ENCODE measurements at regions not wholly inside any gene's neighbourhood (a gene's known extent, or its start where the extent isn't known, plus 50 kb on each side); places are given as distances from the start of the nearest gene placed in this dataset.

GRCh38 chr18:8471372-8471771 lies 137.9 kb upstream of the RAB12 start:
- H3K9ac ChIP-seq (ENCODE audit: low read length): no peak overlapping the region
- H3K36me3 ChIP-seq (ENCODE audit: control insufficient read depth in 1 of 2, insufficient read depth in 2 of 2, low read length in 2 of 2): no peaks in the 10 kb centered on the region
- H3K4me1 ChIP-seq (ENCODE audit: control insufficient read depth in 1 of 2, insufficient read depth in 2 of 2, low read length in 2 of 2): no peaks in the 10 kb centered on the region
- H3K27ac ChIP-seq (ENCODE audit: low read depth, low read length): no peak overlapping the region
- TF ChIP-seq FOSL1 (IDR thresholded peaks at IDR 0.05; ENCODE audit: low read depth) (no peak), CBX3 (IDR thresholded peaks at IDR 0.05; ENCODE audit: low read depth) (no peak), EGR1 (IDR thresholded peaks at IDR 0.05; ENCODE audit: low read depth) (no peak), POLR2A (IDR thresholded peaks at IDR 0.05; ENCODE audit: borderline replicate concordance, extremely low read depth, insufficient read depth, insufficient read length) (no peak), EZH2 (IDR thresholded peaks at IDR 0.05) (no peak), SP1 (IDR thresholded peaks at IDR 0.05; ENCODE audit: low read depth) (no peak)
- TF ChIP-seq, protein P1, sequence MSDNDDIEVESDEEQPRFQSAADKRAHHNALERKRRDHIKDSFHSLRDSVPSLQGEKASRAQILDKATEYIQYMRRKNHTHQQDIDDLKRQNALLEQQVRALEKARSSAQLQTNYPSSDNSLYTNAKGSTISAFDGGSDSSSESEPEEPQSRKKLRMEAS (IDR thresholded peaks at IDR 0.05): no peak
- intact Hi-C loops (cut with micrococcal nuclease): loop anchor here (10.0 kb wide), 1 partner anchor 513 kb away; no protein-coding TSS in a partner anchor
- ChIA-PET RAD21 (ENCODE audit: low non-redundant PET in 1 of 2, low total read pairs in 2 of 2, uncharacterized antibody in 2 of 2, unreplicated experiment in 2 of 2) (no interaction called here), CTCF (interaction anchor here (2.4 kb wide), 1 partner anchor 9 kb away, joined by 4 read pairs; no protein-coding TSS in a partner anchor), POLR2A (no interaction called here)
- H3K4me3 ChIP-seq (replicated peaks in 1 of 2; ENCODE audit: low read depth in 1 of 2, low read length in 2 of 2): no peak overlapping the region
- H2AFZ ChIP-seq (ENCODE audit: low read depth, low read length, poor library complexity, severe bottlenecking): no peak overlapping the region
- ATAC-seq (no peak), DNase-seq (ENCODE audit: low read depth, low spot score) (no peak)
- BruUV-seq (replicated peaks): no TSS peak
- H3K4me2 ChIP-seq (ENCODE audit: low read length): no peak overlapping the region
- H3K9me3 ChIP-seq (ENCODE audit: control insufficient read depth in 1 of 2, insufficient read depth in 1 of 2, low read depth in 1 of 2, low read length in 2 of 2): no peaks in the 10 kb centered on the region
- H3K79me2 ChIP-seq (ENCODE audit: insufficient read depth, low read length): no peaks in the 10 kb centered on the region
- no peaks in the 10 kb centered on the region for H3K9me2 ChIP-seq (ENCODE audit: insufficient read depth)
- H3K27me3 ChIP-seq (ENCODE audit: insufficient read depth, low read length): peaks cover 23% of the 10 kb centered on the region
- H4K20me1 ChIP-seq (ENCODE audit: insufficient read depth): no peaks in the 10 kb centered on the region

DNA sequence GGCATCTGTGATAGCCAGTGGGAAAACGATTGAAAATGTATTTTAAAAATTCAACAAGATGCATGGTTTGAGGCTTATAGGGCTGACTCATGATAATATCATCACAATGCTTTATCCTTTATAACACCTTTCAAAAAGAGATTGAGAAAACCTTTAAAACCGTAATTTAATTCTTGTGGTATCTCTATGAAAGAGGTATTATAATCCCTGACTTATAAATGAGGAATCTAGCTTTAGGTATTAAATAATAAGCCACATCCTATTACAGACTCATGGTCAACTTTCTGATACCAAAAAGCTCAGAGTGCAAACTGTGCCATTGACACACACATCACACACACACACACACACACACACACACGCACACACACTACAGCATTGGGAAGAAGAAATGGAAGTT lies 134.6 kb upstream of the RAB12 start:
- no peaks in the 10 kb centered on the region for H3K9me3 ChIP-seq (ENCODE audit: control insufficient read depth in 1 of 2, insufficient read depth in 1 of 2, low read depth in 1 of 2, low read length in 2 of 2)
- no peaks in the 10 kb centered on the region for H4K20me1 ChIP-seq (ENCODE audit: insufficient read depth)
- DNase-seq (ENCODE audit: low read depth, low spot score) (no peak), ATAC-seq (no peak)
- H3K79me2 ChIP-seq (ENCODE audit: insufficient read depth, low read length): no peaks in the 10 kb centered on the region
- TF ChIP-seq REST (IDR thresholded peaks at IDR 0.05; ENCODE audit: low read depth) (no peak), TCF7L2 (IDR thresholded peaks at IDR 0.05; ENCODE audit: borderline replicate concordance, extremely low read depth, insufficient read depth, insufficient read length) (no peak), YY1 (IDR thresholded peaks at IDR 0.05; ENCODE audit: extremely low read depth, insufficient replicate concordance, low read depth, low read length) (no peak)
- TF ChIP-seq, protein P1 (IDR thresholded peaks at IDR 0.05): no peak
- no peaks in the 10 kb centered on the region for H3K4me1 ChIP-seq (ENCODE audit: control insufficient read depth in 1 of 2, insufficient read depth in 2 of 2, low read length in 2 of 2)
- H3K9ac ChIP-seq (ENCODE audit: low read length): no peak overlapping the region
- no TSS peak for BruUV-seq (replicated peaks)
- H3K4me3 ChIP-seq (replicated peaks in 1 of 2; ENCODE audit: low read depth in 1 of 2, low read length in 2 of 2): no peak overlapping the region
- no peaks in the 10 kb centered on the region for H3K9me2 ChIP-seq (ENCODE audit: insufficient read depth)
- no peak overlapping the region for H2AFZ ChIP-seq (ENCODE audit: low read depth, low read length, poor library complexity, severe bottlenecking)
- CTCF ChIA-PET: no interaction called here
- H3K27me3 ChIP-seq (ENCODE audit: insufficient read depth, low read length): peaks cover 17% of the 10 kb centered on the region
- POLR2A ChIA-PET: no interaction called here
- H3K27ac ChIP-seq (ENCODE audit: low read depth, low read length): no peak overlapping the region
- intact Hi-C loops (cut with micrococcal nuclease): loop anchor here (10.0 kb wide), 1 partner anchor 510 kb away; no protein-coding TSS in a partner anchor
- no peak overlapping the region for H3K4me2 ChIP-seq (ENCODE audit: low read length)
- H3K36me3 ChIP-seq (ENCODE audit: control insufficient read depth in 1 of 2, insufficient read depth in 2 of 2, low read length in 2 of 2): no peaks in the 10 kb centered on the region
- RAD21 ChIA-PET (ENCODE audit: low non-redundant PET in 1 of 2, low total read pairs in 2 of 2, uncharacterized antibody in 2 of 2, unreplicated experiment in 2 of 2): no interaction called here
